ENCODE measurements at regions not wholly inside any gene's neighbourhood (a gene's known extent, or its start where the extent isn't known, plus 50 kb on each side); places are given as distances from the start of the nearest gene placed in this dataset.

GRCh38 chr18:79622004-79622403 is 57.6 kb upstream of the CTDP1 start:
- TF ChIP-seq, protein P1, sequence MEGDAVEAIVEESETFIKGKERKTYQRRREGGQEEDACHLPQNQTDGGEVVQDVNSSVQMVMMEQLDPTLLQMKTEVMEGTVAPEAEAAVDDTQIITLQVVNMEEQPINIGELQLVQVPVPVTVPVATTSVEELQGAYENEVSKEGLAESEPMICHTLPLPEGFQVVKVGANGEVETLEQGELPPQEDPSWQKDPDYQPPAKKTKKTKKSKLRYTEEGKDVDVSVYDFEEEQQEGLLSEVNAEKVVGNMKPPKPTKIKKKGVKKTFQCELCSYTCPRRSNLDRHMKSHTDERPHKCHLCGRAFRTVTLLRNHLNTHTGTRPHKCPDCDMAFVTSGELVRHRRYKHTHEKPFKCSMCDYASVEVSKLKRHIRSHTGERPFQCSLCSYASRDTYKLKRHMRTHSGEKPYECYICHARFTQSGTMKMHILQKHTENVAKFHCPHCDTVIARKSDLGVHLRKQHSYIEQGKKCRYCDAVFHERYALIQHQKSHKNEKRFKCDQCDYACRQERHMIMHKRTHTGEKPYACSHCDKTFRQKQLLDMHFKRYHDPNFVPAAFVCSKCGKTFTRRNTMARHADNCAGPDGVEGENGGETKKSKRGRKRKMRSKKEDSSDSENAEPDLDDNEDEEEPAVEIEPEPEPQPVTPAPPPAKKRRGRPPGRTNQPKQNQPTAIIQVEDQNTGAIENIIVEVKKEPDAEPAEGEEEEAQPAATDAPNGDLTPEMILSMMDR (IDR thresholded peaks at IDR 0.05; ENCODE audit: low read depth, low read length, missing control alignments), result no peak
- H3K4me3 ChIP-seq (ENCODE audit: low read depth, low read length), result no peak overlapping the region

GRCh38 chr18:79624356-79625170 is 55.0 kb upstream of the CTDP1 start:
- TF ChIP-seq, protein P1 (IDR thresholded peaks at IDR 0.05; ENCODE audit: low read depth, low read length, missing control alignments), result no peak
- DNase-seq (ENCODE audit: low read depth), result no peak
- no peak overlapping the region; the same call in 1 of the 2 replicates for H3K4me3 ChIP-seq (ENCODE audit: low read depth, low read length)

More at GRCh38 chr18:79622004-79622403, 57.6 kb upstream of the CTDP1 start:
- no peak for DNase-seq (ENCODE audit: low read depth)

DNA sequence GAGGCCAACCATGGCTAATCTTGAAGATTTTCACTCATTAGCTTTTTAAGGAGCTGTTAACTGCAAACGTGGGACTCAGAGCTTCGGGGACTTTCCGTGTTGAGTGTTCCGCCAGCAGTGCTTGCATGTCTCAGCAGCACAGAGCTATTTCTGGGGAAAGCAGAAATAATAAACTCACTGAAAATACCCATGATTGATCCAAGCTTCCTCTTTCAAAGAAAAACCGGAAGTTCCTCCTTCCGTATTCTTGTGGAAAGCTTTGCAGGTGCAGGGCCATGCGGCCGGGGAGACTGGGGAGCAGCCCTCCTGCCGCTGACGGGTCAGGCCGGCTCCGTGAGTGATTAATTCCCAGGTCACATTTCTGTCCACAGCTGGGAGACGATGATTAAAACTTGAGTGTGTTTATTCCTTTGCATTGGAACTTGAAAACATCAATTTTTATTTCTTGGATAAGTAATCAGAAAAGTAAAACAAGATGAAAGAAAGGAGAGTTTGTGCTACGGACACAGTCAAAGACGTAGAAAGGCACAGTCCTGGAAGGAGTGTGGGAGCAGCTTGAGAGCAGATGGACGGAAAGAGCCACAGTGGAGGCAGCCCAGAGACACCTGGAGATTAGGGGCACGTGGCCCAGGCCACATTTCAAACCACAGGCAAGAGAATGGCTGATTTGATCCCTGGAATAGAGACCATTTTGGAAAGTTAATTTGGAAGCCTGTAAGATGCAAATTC is 54.2 kb upstream of the CTDP1 start:
- no peak overlapping the region; the same call in 1 of the 2 replicates for H3K4me3 ChIP-seq (ENCODE audit: low read depth, low read length)
- TF ChIP-seq, protein P1 (IDR thresholded peaks at IDR 0.05; ENCODE audit: low read depth, low read length, missing control alignments), result no peak
- peak; percentile 65 for DNase-seq (ENCODE audit: low read depth)

DNA sequence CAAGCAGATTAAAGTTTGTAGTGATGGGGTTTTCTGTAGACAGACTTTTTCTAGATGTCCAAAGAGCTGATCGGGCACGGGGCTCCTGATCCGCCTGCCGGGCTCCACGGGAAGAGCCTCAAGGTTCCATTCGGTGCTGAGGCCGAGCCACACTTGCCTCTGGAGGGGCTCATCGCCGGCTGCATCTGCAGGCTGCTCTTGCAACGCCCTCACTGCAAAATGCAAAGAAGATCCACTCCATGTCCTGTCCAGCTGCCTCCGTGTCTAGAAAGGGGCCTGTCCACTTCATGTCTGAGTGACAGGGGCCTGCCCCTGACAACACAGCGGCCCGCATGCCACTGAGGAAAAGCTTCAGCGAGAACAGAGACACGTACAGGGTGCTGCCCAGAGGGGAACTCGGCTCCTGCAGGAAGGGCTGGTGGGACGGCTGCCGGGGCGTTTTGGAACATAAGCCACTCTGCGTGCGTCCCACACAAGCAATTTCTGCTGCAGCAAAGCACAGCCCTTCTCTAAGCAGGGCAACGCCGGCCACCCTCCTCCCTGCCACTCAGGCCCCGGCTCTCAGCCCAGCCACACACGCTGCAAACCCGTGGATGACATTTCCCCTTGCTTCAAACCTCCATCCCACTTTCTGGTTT is 53.6 kb upstream of the CTDP1 start:
- no peak overlapping the region for H3K4me3 ChIP-seq (ENCODE audit: low read depth, low read length)
- no peak for DNase-seq (ENCODE audit: low read depth)
- TF ChIP-seq, protein P1 (IDR thresholded peaks at IDR 0.05; ENCODE audit: low read depth, low read length, missing control alignments), result no peak

DNA sequence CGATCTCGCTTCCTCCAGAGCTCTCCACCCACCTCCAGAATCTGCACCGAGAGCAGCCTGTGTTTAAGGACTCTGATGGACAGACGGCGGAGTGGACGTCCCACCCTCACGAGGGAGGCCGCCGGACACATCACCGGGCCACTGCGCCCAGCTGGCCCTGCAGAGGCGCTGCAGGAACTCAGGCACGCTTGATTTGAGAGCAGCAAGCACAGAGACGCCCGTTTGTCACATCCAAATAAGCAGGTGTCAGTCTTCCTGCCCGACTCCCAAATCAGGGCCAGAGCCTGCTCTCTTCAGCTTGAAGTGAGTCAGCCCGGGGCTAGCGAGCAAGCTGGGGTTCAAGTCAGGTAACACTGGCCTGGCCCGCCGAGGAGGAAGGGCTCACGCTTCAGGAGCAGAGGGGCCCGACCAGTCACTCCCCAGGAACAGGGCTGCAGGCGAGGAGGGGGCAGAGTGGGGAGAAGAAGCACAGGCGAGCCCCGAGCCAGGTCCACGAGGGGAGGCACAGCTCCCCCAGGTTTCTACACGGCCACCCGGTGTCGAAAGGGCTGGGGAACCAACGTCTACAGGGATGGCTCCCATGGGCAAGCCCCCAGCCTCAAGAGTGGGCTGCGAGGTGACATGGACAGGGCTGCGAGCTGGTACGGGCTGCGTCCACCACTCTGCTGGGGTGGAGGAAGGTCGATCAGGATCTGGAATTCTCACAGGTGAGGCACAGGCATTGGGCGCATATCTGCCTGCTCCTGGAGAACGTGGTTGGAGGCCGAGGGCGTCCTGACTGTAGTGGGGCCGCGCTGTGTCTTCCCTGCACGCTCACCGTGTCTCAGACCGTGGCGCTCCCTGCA is 52.5 kb upstream of the CTDP1 start:
- DNase-seq (ENCODE audit: low read depth), result no peak
- no peak overlapping the region for H3K4me3 ChIP-seq (ENCODE audit: low read depth, low read length)
- TF ChIP-seq, protein P1 (IDR thresholded peaks at IDR 0.05; ENCODE audit: low read depth, low read length, missing control alignments), result no peak

DNA sequence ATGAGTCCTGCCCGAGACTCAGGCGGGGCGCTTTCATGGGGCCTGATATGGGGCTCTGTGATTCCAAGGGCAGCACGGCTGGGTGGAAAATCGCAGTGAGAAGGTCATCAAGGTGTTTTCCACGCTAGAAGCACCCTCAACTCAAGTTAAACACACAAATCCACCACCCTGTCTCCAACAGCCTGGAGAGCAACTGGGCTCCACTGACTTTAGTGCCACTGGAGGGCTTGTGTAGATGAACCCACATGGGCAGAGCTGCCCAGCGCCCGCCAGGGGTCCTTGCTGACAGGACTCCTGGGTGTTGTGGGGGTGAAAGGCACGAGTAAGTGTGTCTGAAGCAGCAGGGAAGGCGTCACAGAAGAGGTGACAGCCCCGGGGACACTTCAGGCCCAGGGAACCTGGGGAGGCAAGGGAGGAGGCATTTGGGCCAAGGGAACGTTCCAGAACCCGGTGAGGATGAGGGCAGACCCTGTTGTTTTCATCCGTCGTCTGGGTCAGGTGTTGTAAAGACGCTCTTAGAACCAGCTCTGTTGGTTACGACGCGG is 51.8 kb upstream of the CTDP1 start:
- TF ChIP-seq, protein P1 (IDR thresholded peaks at IDR 0.05; ENCODE audit: low read depth, low read length, missing control alignments), result no peak
- no peak overlapping the region for H3K4me3 ChIP-seq (ENCODE audit: low read depth, low read length)
- no peak for DNase-seq (ENCODE audit: low read depth)
